NT2/D1 (cell line): ENCODE measurements at regions not wholly inside any gene's neighbourhood (a gene's known extent, or its start where the extent isn't known, plus 50 kb on each side); places are given as distances from the start of the nearest gene placed in this dataset.
"Not testable (repeated sequence)": the region's sequence is repeated elsewhere in the genome, so short reads cannot be mapped to it uniquely, and the experiment has no call there.

Experiments used
- DNase-seq: peaks from one replicate; pipeline ENCODE4 v3.0.0-alpha.2; 2011; ENCODE audit warnings: low read depth, low spot score
- H3K27me3 ChIP-seq: 2 replicates; pipeline ENCODE4 v1.6.0; 2011; ENCODE audit warnings: mild to moderate bottlenecking; ENCODE audit not compliant: insufficient read length, insufficient read depth
- H3K36me3 ChIP-seq: 2 replicates; pipeline ENCODE4 v1.6.1; 2011; ENCODE audit warnings: mild to moderate bottlenecking, low read length, mixed read lengths; ENCODE audit not compliant: insufficient read depth, insufficient read length
- H3K4me1 ChIP-seq: 2 replicates; pipeline ENCODE4 v1.5.1; 2011; ENCODE audit not compliant: insufficient read depth, insufficient read length
- H3K4me3 ChIP-seq: 2 replicates; pipeline ENCODE4 v1.5.1; 2011; ENCODE audit warnings: low read depth; ENCODE audit not compliant: insufficient read length
- H3K9ac ChIP-seq: 2 replicates; pipeline ENCODE4 v1.6.0; 2011; ENCODE audit warnings: low read depth; ENCODE audit not compliant: insufficient read length
- H3K9me3 ChIP-seq: 2 replicates; pipeline ENCODE4 v1.5.1; 2011; ENCODE audit warnings: mild to moderate bottlenecking, low read length; ENCODE audit not compliant: insufficient read depth
- SUZ12 ChIP-seq: IDR thresholded peaks from 2 replicates; pipeline ENCODE4 v1.6.1; 2011; ENCODE audit not compliant: insufficient read length, insufficient read depth; ENCODE audit errors: extremely low read depth
- YY1 ChIP-seq: IDR thresholded peaks from 2 replicates; pipeline ENCODE4 v1.6.1; 2011; ENCODE audit not compliant: insufficient read length, insufficient read depth
- ZNF274 ChIP-seq: IDR thresholded peaks from 2 replicates; pipeline ENCODE4 v1.6.1; 2011; ENCODE audit warnings: mild to moderate bottlenecking, low read depth, low read length

GRCh38 chr14:99995700-99996356 is 69.4 kb upstream of the EVL start:
- peak; percentile 47 for DNase-seq
- Histone ChIP-seq H3K36me3 (no peaks in the 10 kb centered on the region), H3K9me3 (no peaks in the 10 kb centered on the region), H3K9ac (no peak overlapping the region), H3K4me1 (no peaks in the 10 kb centered on the region), H3K4me3 (no peak overlapping the region), H3K27me3 (no peaks in the 10 kb centered on the region)
- TF ChIP-seq SUZ12 (no peak), ZNF274 (no peak), YY1 (no peak)

DNA sequence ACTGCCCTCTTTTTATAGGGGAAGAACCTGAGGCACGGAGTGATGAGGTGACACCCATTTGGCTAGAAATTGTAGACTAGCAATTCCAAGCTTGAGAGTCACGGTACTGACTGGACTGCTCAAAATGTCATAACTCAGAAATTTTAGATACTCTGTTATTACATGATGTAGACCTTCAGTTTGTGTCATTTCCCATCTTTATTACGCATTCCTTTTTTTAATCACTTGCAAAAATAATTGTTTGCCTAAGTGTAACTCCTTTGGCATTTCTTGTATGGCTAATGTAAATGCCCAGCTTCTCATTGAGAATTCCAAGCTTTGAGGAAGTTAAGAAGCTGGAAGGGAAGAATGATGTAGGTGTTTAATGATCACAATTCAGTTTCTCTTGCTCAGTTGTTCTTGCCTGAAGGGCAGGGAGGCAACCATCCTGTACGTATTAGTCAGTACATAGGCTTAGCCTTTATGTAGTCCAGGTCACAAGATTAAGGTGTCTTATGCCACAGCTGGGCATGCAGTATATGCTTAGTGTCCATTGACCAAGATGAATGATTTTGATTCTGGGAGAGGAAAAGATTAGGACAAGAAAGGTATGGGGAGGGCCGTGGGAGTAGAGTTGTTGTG is 68.2 kb upstream of the EVL start:
- Histone ChIP-seq H3K4me3 (no peak overlapping the region), H3K9ac (no peak overlapping the region), H3K36me3 (no peaks in the 10 kb centered on the region), H3K4me1 (no peaks in the 10 kb centered on the region), H3K9me3 (peaks cover 8% of the 10 kb centered on the region), H3K27me3 (no peaks in the 10 kb centered on the region)
- TF ChIP-seq SUZ12 = no peak
- TF ChIP-seq YY1 = no peak
- TF ChIP-seq ZNF274 = no peak
- DNase-seq = no peak

GRCh38 chr14:100000398-100000797 is 64.8 kb upstream of the EVL start:
- H3K4me3 ChIP-seq, H3K36me3 ChIP-seq, H3K27me3 ChIP-seq, H3K4me1 ChIP-seq, H3K9ac ChIP-seq, DNase-seq: not testable (repeated sequence)
- H3K9me3 ChIP-seq = peaks cover 42% of the 10 kb centered on the region

DNA sequence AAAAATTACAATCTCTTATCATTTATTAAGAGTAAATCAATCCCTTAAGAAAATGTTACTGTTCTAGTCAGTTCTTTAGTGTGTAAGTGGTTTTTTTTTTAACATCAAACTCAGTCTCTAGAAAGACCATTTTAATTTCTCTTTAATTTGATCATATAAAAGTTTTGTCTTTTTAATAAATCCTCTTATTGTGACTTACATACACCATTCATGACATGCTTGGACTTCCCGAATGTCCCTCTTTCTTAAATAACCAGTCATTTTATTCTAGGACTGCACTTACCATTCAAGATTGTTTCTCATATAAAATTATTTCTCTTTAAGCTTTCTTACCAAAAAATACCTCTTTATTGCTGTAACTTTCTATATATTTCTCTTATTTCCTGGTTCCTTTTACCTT is 60.8 kb upstream of the EVL start:
- Histone ChIP-seq H3K9ac (no peak overlapping the region), H3K4me1 (no peaks in the 10 kb centered on the region), H3K36me3 (no peaks in the 10 kb centered on the region), H3K27me3 (no peaks in the 10 kb centered on the region), H3K9me3 (peaks cover 46% of the 10 kb centered on the region), H3K4me3 (no peak overlapping the region)
- DNase-seq = peak; percentile 13
- TF ChIP-seq ZNF274 (no peak), YY1 (no peak), SUZ12 (no peak)

DNA sequence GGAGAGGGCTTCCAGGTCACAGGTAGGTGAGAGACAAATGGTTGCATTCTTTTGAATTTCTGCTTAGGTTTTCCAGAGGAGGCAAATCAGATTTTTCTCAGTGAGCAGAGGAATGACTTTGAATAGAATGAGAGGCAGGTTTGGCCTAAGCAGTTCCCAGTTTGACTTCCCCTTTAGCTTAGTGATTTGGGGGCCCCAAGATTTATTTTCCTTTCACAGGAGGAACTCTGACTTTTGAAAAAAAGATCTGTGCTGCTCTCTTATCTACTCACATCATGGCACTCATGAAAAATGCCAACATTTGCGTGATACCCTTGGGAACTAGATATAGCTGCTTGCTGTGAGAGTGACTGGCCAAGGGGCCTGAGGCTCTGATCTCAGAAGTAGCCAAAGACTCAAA is 58.0 kb upstream of the EVL start:
- Histone ChIP-seq H3K9ac (no peak overlapping the region), H3K4me1 (no peaks in the 10 kb centered on the region), H3K27me3 (no peaks in the 10 kb centered on the region), H3K4me3 (no peak overlapping the region), H3K9me3 (peaks cover 35% of the 10 kb centered on the region), H3K36me3 (no peaks in the 10 kb centered on the region)
- DNase-seq = no peak
- TF ChIP-seq YY1 (no peak), ZNF274 (no peak), SUZ12 (no peak)

GRCh38 chr14:100009802-100010201 is 55.4 kb upstream of the EVL start:
- H3K9me3 ChIP-seq, H3K4me1 ChIP-seq, H3K9ac ChIP-seq, H3K27me3 ChIP-seq, DNase-seq, H3K36me3 ChIP-seq, H3K4me3 ChIP-seq: not testable (repeated sequence)

GRCh38 chr14:100010679-100011078 is 54.5 kb upstream of the EVL start:
- TF ChIP-seq SUZ12 (no peak), YY1 (no peak), ZNF274 (no peak)

More at GRCh38 chr14:100010679-100011078, 54.5 kb upstream of the EVL start:
- Histone ChIP-seq H3K36me3 (no peaks in the 10 kb centered on the region), H3K9ac (no peak overlapping the region), H3K27me3 (no peaks in the 10 kb centered on the region), H3K9me3 (peaks cover 1% of the 10 kb centered on the region; the same call in 1 of the 2 replicates), H3K4me1 (no peaks in the 10 kb centered on the region), H3K4me3 (no peak overlapping the region)
- no peak for DNase-seq
